ENCODE measurements at regions not wholly inside any gene's neighbourhood (a gene's known extent, or its start where the extent isn't known, plus 50 kb on each side); places are given as distances from the start of the nearest gene placed in this dataset.
A peak's percentile ranks its signal among the peaks of the same experiment; 100 is the strongest.

DNA sequence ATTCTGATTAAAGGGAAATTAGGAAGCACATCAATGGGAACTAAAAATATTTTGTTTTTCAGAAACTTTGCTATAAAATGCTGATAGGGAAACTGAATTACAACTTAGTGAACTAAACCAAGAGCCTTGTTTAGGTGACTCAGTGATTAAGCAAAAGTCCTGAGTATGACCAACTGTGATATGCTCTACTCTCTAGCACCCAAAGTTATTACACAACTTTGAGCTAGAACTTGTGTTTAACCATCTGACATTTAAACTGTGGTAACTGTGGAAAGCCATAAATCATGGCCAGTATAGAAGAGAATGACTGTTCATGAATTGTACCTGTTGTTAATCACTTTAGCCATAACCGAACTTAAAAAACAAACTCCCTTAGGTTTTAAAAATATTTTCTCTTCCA is 127.4 kb downstream of the ZNF365 start:
- DNase-seq (ENCODE audit: low spot score in 2 of 2) = no peak
- ATAC-seq (replicated peaks; ENCODE audit: extremely low read depth, poor library complexity, severe bottlenecking) = no peak
- Mint-ChIP-seq H3K9me3 (no peaks in the 10 kb centered on the region), H3K4me1 (no peaks in the 10 kb centered on the region), H3K27ac (ENCODE audit: low read depth) (no peak overlapping the region), H3K36me3 (ENCODE audit: insufficient read depth) (no peaks in the 10 kb centered on the region), H3K27me3 (no peaks in the 10 kb centered on the region), H3K4me3 (no peak overlapping the region)

DNA sequence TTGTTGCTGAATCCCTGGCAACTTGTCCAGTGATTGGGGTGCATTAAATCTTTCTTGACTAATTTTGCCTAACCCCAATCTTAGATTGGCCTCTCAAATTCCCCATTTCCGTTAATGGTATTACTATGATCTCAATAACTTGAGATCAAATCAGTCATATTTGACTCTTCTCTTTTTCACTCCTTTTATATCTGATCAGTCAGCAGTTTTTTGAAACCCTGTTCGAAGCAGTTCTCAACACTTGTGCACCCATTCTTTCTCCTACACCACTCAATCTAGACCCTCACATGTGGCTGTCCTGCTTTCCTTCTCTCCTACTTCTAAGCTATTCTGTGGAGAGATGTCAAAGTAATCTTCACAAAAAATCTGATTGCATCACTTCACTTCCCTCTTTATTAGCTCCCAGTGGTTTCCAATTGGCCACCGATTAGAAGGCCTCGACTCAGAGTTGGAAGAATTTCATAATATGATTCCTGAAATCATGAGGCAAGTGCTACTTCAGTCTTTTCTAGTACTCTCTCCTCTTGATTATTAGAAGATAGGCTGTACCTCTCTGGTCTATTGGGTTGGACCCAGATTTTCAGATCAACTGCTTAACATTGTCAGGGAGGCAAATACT is 128.9 kb downstream of the ZNF365 start:
- Mint-ChIP-seq H3K4me3 (no peak overlapping the region), H3K36me3 (ENCODE audit: insufficient read depth) (no peaks in the 10 kb centered on the region), H3K9me3 (no peaks in the 10 kb centered on the region), H3K27me3 (no peaks in the 10 kb centered on the region), H3K4me1 (no peaks in the 10 kb centered on the region), H3K27ac (ENCODE audit: low read depth) (no peak overlapping the region)
- no peak for ATAC-seq (replicated peaks; ENCODE audit: extremely low read depth, poor library complexity, severe bottlenecking)
- DNase-seq (ENCODE audit: low spot score in 2 of 2) = no peak

- Mint-ChIP-seq H3K4me1 (no peaks in the 10 kb centered on the region), H3K36me3 (ENCODE audit: insufficient read depth) (no peaks in the 10 kb centered on the region), H3K27me3 (no peaks in the 10 kb centered on the region), H3K4me3 (no peak overlapping the region), H3K27ac (ENCODE audit: low read depth) (no peak overlapping the region), H3K9me3 (no peaks in the 10 kb centered on the region)
- DNase-seq (ENCODE audit: low spot score in 2 of 2) = no peak
- ATAC-seq (replicated peaks; ENCODE audit: extremely low read depth, poor library complexity, severe bottlenecking) = no peak
Measured at GRCh38 chr10:62503872-62504271, 129.7 kb downstream of the ZNF365 start.

GRCh38 chr10:62506371-62506770 is 132.2 kb downstream of the ZNF365 start:
- H3K27me3 Mint-ChIP-seq = no peaks in the 10 kb centered on the region
- no peaks in the 10 kb centered on the region for H3K36me3 Mint-ChIP-seq (ENCODE audit: insufficient read depth)
- H3K27ac Mint-ChIP-seq (ENCODE audit: low read depth) = no peak overlapping the region
- DNase-seq (ENCODE audit: low spot score in 2 of 2) (no peak), ATAC-seq (replicated peaks; ENCODE audit: extremely low read depth, poor library complexity, severe bottlenecking) (no peak)
- no peaks in the 10 kb centered on the region for H3K9me3 Mint-ChIP-seq
- no peaks in the 10 kb centered on the region for H3K4me1 Mint-ChIP-seq
- H3K4me3 Mint-ChIP-seq = no peak overlapping the region

GRCh38 chr10:62511238-62511637 is 137.1 kb downstream of the ZNF365 start:
- Mint-ChIP-seq H3K36me3 (ENCODE audit: insufficient read depth) (no peaks in the 10 kb centered on the region), H3K27ac (ENCODE audit: low read depth) (no peak overlapping the region), H3K4me3 (no peak overlapping the region), H3K9me3 (no peaks in the 10 kb centered on the region), H3K27me3 (peaks cover 35% of the 10 kb centered on the region), H3K4me1 (peaks cover 6% of the 10 kb centered on the region)
- no peak for ATAC-seq (replicated peaks; ENCODE audit: extremely low read depth, poor library complexity, severe bottlenecking)
- no peak for DNase-seq (ENCODE audit: low spot score in 2 of 2)

DNA sequence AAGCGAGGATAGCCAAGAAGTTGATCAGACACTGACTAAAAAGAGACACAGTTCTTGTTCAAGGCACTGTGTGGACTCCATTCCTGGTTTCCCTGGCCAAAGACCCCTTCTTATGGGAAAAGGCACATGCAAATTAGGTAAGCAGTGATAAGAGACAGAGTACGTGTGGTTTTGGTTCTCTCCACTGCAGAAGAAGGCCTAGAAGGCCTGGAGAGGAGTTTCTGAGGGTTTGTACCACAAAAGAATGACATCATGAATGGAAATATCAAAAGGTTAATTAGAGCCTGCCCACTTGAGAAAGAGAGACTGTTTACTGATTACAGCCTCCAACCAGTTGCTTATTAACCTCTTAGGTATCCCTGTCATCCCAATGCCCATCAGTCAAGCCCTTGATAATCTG is 137.5 kb downstream of the ZNF365 start:
- DNase-seq (ENCODE audit: low spot score in 2 of 2) (no peak), ATAC-seq (replicated peaks; ENCODE audit: extremely low read depth, poor library complexity, severe bottlenecking) (no peak)
- H3K27ac Mint-ChIP-seq (ENCODE audit: low read depth) = no peak overlapping the region
- no peaks in the 10 kb centered on the region for H3K9me3 Mint-ChIP-seq
- H3K4me1 Mint-ChIP-seq = peaks cover 6% of the 10 kb centered on the region
- peaks cover 39% of the 10 kb centered on the region for H3K27me3 Mint-ChIP-seq
- no peak overlapping the region for H3K4me3 Mint-ChIP-seq
- H3K36me3 Mint-ChIP-seq (ENCODE audit: insufficient read depth) = no peaks in the 10 kb centered on the region

GRCh38 chr10:62512732-62513475 is 138.7 kb downstream of the ZNF365 start:
- DNase-seq (ENCODE audit: low spot score in 2 of 2) (no peak), ATAC-seq (replicated peaks; ENCODE audit: extremely low read depth, poor library complexity, severe bottlenecking) (no peak)
- no peak overlapping the region for H3K27ac Mint-ChIP-seq (ENCODE audit: low read depth)

GRCh38 chr10:62514079-62514693 is 140.0 kb downstream of the ZNF365 start:
- Mint-ChIP-seq H3K27ac (ENCODE audit: low read depth) (no peak overlapping the region), H3K36me3 (ENCODE audit: insufficient read depth) (no peaks in the 10 kb centered on the region), H3K4me1 (peaks cover 6% of the 10 kb centered on the region), H3K9me3 (no peaks in the 10 kb centered on the region), H3K4me3 (no peak overlapping the region), H3K27me3 (peaks cover 45% of the 10 kb centered on the region)
- ATAC-seq (replicated peaks; ENCODE audit: extremely low read depth, poor library complexity, severe bottlenecking) (no peak), DNase-seq (ENCODE audit: low spot score in 2 of 2) (no peak)

More at GRCh38 chr10:62512732-62513475, 138.7 kb downstream of the ZNF365 start:
- Mint-ChIP-seq H3K4me1 (peaks cover 6% of the 10 kb centered on the region), H3K27me3 (peaks cover 45% of the 10 kb centered on the region), H3K4me3 (no peak overlapping the region), H3K9me3 (no peaks in the 10 kb centered on the region), H3K36me3 (ENCODE audit: insufficient read depth) (no peaks in the 10 kb centered on the region)

GRCh38 chr10:62517252-62517651 is 143.1 kb downstream of the ZNF365 start:
- Mint-ChIP-seq H3K36me3 (ENCODE audit: insufficient read depth) (peaks cover 1% of the 10 kb centered on the region), H3K4me3 (no peak overlapping the region), H3K27ac (ENCODE audit: low read depth) (no peak overlapping the region), H3K9me3 (no peaks in the 10 kb centered on the region), H3K27me3 (peaks cover 38% of the 10 kb centered on the region), H3K4me1 (peaks cover 6% of the 10 kb centered on the region)
- no peak for DNase-seq (ENCODE audit: low spot score in 2 of 2)
- ATAC-seq (replicated peaks; ENCODE audit: extremely low read depth, poor library complexity, severe bottlenecking) = no peak

GRCh38 chr10:62527019-62527827 is 153.1 kb downstream of the ZNF365 start:
- H3K9me3 Mint-ChIP-seq = peaks cover 5% of the 10 kb centered on the region
- no peak for ATAC-seq (replicated peaks; ENCODE audit: extremely low read depth, poor library complexity, severe bottlenecking)
- DNase-seq (ENCODE audit: low spot score in 2 of 2) = no peak
- H3K4me3 Mint-ChIP-seq = peak overlapping the region; percentile 3
- peaks cover 37% of the 10 kb centered on the region for H3K4me1 Mint-ChIP-seq
- H3K27me3 Mint-ChIP-seq = no peaks in the 10 kb centered on the region
- H3K36me3 Mint-ChIP-seq (ENCODE audit: insufficient read depth) = peaks cover 2% of the 10 kb centered on the region
- peak overlapping the region; percentile 55 for H3K27ac Mint-ChIP-seq (ENCODE audit: low read depth)

- peaks cover 37% of the 10 kb centered on the region for H3K4me1 Mint-ChIP-seq
- peak; percentile 95 for ATAC-seq (replicated peaks; ENCODE audit: extremely low read depth, poor library complexity, severe bottlenecking)
- no peak for DNase-seq (ENCODE audit: low spot score in 2 of 2)
- peaks cover 5% of the 10 kb centered on the region for H3K27me3 Mint-ChIP-seq
- H3K4me3 Mint-ChIP-seq = peak overlapping the region; percentile 7
- H3K27ac Mint-ChIP-seq (ENCODE audit: low read depth) = peak overlapping the region; percentile 55
- H3K36me3 Mint-ChIP-seq (ENCODE audit: insufficient read depth) = peaks cover 2% of the 10 kb centered on the region
- peaks cover 5% of the 10 kb centered on the region for H3K9me3 Mint-ChIP-seq
Measured at GRCh38 chr10:62528441-62528840, 154.3 kb downstream of the ZNF365 start.

- H3K27me3 Mint-ChIP-seq = peaks cover 12% of the 10 kb centered on the region
- no peak for DNase-seq (ENCODE audit: low spot score in 2 of 2)
- ATAC-seq (replicated peaks; ENCODE audit: extremely low read depth, poor library complexity, severe bottlenecking) = no peak
- peaks cover 2% of the 10 kb centered on the region for H3K36me3 Mint-ChIP-seq (ENCODE audit: insufficient read depth)
- H3K4me1 Mint-ChIP-seq = peaks cover 37% of the 10 kb centered on the region
- H3K4me3 Mint-ChIP-seq = no peak overlapping the region
- H3K9me3 Mint-ChIP-seq = peaks cover 5% of the 10 kb centered on the region
- H3K27ac Mint-ChIP-seq (ENCODE audit: low read depth) = peak overlapping the region; percentile 44
Measured at GRCh38 chr10:62529396-62529795, 155.2 kb downstream of the ZNF365 start.
